ENCODE measurements at regions not wholly inside any gene's neighbourhood (a gene's known extent, or its start where the extent isn't known, plus 50 kb on each side); places are given as distances from the start of the nearest gene placed in this dataset.

DNA sequence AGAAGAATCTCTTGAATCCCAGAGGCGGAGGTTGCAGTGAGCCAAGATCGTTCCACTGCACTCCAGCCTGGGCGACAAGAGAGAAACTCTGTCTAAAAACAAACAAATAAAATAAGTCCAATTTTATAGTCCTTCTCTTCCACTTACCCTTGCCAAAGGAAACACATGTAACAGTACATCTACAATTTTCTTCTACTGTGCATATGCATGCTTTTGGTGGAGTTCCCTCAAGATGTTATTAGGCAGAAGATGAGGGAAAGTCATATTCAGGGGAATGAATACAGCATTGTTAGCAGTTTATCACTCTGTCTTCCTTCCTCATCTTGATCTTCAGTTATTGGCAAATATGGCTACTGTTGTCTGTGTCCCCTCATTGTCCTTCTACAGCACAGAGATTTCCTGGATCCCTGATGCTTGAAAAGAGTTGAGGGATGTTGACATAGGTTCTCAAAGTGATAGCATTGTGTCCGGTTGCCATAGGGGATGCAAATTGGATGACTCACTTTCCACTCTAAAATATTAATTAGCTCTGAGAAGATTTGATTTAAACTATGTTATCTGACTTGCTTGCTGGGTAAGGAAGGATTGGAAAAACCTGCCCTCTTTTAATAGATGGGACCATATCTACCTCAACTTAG lies 1173.6 kb downstream of the KCNT2 start:
- no peak for DNase-seq (ENCODE audit: low spot score)
- no peak for FAIRE-seq

- DNase-seq (ENCODE audit: low spot score): no peak
- no peak for FAIRE-seq
These were observed 1177.4 kb downstream of the KCNT2 start for GRCh38 chr1:195430826-195431225.

DNA sequence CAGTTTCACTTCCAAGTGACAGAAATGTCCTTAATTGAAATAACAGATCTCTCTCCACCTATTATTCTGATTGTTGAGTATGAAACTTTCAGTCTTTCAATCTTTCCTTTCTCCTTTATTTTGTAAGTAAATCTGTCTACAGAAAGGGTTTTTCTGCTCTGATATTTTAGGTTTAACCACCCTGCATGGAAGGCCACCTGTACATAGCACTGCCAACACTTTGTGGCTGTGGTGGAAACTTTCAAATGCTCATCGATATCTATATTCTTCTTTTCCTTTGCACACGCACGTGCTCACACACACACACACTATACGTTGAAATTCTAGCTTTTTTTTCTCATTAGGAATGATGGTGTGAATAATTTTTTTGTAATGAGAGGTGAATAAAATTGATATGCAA lies 1179.3 kb downstream of the KCNT2 start:
- FAIRE-seq (no peak), DNase-seq (ENCODE audit: low spot score) (no peak)

DNA sequence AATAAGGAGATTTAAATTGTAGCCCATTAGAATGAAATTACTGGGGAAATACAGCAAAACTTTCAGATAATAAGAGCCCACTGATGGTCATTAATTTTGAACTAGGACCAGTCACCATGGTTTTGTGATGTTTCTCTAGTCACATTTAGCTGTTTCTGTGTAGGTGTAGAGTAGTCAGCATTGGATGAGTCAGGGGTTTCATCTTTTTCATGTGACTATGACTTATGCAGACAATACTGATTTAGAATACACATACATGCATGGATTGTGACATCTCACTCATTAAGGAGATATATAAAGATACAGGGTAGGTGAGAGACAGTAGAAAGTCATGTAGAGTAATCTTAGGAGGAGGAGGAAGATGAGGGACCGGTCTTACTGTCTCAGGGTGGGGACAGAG lies 1192.7 kb downstream of the KCNT2 start:
- FAIRE-seq (no peak), DNase-seq (ENCODE audit: low spot score) (peak; percentile 10)

DNA sequence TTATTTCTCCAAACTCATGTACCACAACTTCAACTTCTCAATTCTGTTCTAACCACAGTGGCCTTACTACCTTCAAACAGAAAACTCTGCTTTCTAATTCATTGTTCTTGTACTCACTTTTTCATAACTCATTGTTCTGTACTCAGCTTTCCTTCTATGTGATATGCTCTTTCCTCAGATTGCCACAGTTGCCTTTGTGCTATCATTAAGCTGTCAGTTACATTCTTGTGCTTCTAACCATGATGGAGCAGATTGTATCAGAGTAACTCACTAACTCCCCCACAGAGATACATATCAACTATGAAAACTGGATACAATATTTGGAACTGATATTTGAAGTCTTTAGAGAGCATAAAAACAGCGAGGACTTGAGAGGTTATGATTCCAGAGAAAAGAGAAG lies 1213.7 kb downstream of the KCNT2 start:
- DNase-seq (ENCODE audit: low spot score) (no peak), FAIRE-seq (no peak)

- no peak for DNase-seq (ENCODE audit: low spot score)
- no peak for FAIRE-seq
These were observed 1232.0 kb downstream of the KCNT2 start for GRCh38 chr1:195376190-195376589.

DNA sequence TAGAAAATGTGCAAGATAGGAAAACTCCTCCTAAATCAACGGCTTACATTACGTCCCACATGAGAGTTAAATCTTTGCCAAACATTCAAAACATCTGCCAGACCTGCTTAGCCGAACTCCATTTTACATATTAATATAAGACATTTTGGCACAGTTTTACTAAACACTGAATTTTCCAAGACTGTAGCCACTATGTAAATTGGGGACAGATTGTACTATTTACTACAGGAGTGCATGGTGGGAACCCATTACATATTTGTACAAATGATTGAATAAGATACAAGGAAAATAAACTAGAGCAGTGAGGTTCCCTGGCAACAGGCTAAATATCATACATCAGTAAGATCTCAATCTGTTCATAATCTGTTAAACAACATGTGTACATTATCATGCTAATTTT lies 1234.4 kb downstream of the KCNT2 start:
- DNase-seq (ENCODE audit: low spot score) (no peak), FAIRE-seq (no peak)

GRCh38 chr1:195345149-195345548 lies 1263.1 kb downstream of the KCNT2 start:
- DNase-seq (ENCODE audit: low spot score) (no peak), FAIRE-seq (no peak)

DNA sequence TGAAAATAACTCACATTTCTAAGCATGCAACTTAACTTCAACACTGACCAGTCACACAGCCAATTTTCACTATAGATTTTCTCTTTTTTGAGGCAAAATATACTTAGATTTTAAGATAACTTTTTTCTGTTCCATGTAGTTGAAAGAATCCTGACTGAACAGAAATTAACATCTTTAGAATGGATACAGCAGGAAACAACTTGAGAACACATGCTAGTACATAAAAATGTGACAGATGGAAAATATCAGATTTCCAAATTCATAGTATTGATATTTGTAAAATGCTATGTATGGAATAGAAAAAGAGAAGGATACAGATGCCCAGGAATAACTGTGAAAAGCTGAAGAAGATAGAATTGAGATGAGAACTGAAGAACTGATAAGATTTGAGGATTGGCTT lies 1270.6 kb downstream of the KCNT2 start:
- FAIRE-seq: no peak

DNA sequence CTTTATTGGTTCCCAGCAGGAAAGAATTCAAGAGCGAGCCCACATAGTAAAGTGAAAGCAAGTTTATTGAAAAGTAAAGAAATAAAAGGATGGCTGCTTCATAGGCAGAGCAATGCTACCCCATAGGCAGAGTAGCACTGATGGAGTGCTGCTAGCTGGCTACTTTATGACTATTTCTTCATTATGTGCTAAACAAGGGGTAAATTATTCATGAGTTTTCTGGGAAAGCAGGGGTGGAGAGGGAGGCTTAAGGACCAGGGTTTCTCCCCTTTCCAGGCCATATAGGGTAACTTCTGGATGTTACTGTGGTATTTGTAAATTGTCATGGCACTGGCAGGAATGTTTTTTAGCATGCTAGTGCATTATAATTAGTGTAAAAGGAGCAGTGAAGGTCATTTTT lies 1271.4 kb downstream of the KCNT2 start:
- DNase-seq (ENCODE audit: low spot score) (no peak), FAIRE-seq (no peak)

More for the DNA sequence above, 1270.6 kb downstream of the KCNT2 start:
- no peak for DNase-seq (ENCODE audit: low spot score)

- DNase-seq (ENCODE audit: low spot score): no peak
- no peak for FAIRE-seq
These were observed 1272.7 kb downstream of the KCNT2 start for GRCh38 chr1:195335541-195335940.

DNA sequence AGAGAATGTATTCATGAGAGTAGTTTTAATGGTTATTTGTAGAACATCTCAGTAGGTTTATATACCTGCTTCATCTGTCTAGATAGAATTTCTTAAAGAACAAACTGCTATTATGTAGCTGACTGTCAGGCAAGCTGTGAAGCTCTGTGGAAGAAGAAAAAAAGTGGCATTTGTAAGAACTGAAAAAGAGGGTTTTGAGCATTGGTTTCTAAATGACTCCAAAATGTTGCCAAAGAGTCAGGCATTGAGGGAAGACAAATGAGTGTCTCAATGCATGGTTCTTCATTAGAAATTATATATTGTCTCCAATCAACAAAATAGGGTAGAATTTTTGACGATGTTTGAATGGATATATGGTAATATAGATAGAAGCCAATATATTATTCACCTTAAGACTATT lies 1276.1 kb downstream of the KCNT2 start:
- FAIRE-seq (no peak), DNase-seq (ENCODE audit: low spot score) (no peak)

DNA sequence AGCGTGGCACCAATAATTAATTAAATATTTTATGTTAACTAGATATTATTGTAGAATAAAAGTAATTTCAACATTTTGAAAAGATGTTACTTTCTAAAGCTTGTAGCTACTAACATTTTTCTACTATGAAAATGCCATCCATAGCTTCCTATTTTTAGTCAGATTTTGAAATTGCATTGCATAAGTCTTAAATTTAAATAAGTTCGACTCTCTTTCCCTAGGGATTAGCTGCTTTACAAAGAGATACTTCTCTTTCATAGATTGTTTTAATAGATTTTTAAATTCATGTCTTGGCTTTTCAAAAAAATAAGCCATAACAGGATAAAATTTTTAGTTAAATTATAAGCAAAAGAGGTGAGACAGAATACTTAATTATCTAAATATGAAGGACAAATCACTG lies 1279.6 kb downstream of the KCNT2 start:
- no peak for DNase-seq (ENCODE audit: low spot score)

DNA sequence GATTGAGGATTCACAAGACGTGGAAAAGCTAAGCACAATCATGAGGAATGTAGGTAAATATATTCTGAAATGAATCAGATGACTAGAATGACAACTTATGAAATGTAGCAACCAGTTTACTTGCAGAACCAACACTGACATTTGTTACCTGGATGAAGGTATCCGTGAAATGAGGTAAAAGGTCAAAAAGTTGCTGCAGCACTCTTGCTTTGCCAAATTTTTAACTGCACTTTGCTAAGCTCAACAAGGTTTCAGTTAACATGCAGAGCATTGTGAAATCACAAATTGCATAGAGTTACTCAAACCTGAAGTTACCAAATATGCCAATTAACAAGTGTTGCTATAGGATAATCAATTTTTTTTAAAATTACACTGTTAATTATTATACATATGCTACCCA lies 1280.1 kb downstream of the KCNT2 start:
- no peak for DNase-seq (ENCODE audit: low spot score)
- FAIRE-seq: no peak

More for the DNA sequence above, 1279.6 kb downstream of the KCNT2 start:
- no peak for FAIRE-seq

DNA sequence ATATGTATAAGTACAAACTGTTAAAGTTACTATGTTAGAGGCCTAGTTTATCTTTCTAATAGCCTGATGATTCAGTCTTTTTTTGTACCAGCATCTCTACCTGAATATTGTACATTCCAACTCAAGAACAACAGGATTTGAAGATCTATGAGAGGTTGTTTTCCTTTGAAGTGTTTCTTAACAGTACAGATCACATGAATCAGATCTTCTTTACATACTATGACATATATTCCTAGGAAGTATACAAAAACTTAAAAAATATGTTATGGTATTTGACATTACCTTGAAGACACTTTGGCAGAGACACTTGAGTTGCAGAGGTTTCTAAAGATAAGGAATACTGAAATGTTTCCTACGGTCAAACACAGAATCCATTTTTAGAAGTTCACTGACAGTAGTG lies 1280.9 kb downstream of the KCNT2 start:
- DNase-seq (ENCODE audit: low spot score) (no peak), FAIRE-seq (no peak)

DNA sequence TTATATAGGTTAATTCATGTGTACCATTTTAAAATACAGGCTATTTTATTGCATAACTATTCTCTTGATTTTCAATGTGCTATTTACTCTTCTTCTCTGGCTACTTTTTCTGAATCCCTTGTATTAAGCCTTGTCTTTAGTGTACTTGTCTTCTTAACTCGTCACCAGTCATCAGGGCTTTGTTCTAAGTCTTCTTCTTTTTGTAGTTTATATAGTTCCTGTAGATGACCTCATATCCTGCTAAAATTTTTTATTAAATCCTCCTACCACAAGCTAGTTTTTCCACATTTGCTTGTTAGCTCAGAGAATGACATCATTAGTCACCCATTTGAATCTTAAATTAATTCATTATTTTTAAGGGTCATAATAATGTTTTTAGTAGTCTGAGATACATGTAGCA lies 1281.9 kb downstream of the KCNT2 start:
- FAIRE-seq: no peak

GRCh38 chr1:195325181-195325580 lies 1283.1 kb downstream of the KCNT2 start:
- no peak for FAIRE-seq

More for the DNA sequence above, 1281.9 kb downstream of the KCNT2 start:
- DNase-seq (ENCODE audit: low spot score): no peak

DNA sequence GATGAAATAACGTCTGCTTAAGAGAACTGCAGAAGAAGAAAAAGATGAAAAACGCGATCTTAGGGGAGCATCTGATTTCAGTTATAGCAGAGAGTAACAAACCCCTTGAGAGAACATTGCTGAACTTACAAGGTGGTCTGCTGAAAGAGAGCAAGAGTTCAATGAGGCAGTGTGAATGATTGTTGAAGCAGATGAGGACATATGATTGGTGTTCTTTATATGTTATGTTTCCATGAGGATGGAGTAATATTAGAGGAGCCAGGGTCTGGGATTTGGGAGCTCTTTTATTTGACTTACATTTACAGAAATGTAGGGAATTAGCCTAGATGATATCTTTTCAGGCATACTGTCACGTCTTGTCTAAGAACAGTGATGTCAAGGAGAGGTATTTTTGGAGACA lies 1302.0 kb downstream of the KCNT2 start:
- FAIRE-seq (no peak), DNase-seq (ENCODE audit: low spot score) (no peak)

More at GRCh38 chr1:195325181-195325580, 1283.1 kb downstream of the KCNT2 start:
- no peak for DNase-seq (ENCODE audit: low spot score)

GRCh38 chr1:195294911-195295310 lies 1313.3 kb downstream of the KCNT2 start:
- FAIRE-seq: no peak
- no peak for DNase-seq (ENCODE audit: low spot score)

- DNase-seq (ENCODE audit: low spot score) (no peak), FAIRE-seq (no peak)
These were observed 1329.6 kb downstream of the KCNT2 start for GRCh38 chr1:195278644-195279043.

- no peak for DNase-seq (ENCODE audit: low spot score)
- FAIRE-seq: no peak
These were observed 1332.5 kb downstream of the KCNT2 start for GRCh38 chr1:195275710-195276109.

DNA sequence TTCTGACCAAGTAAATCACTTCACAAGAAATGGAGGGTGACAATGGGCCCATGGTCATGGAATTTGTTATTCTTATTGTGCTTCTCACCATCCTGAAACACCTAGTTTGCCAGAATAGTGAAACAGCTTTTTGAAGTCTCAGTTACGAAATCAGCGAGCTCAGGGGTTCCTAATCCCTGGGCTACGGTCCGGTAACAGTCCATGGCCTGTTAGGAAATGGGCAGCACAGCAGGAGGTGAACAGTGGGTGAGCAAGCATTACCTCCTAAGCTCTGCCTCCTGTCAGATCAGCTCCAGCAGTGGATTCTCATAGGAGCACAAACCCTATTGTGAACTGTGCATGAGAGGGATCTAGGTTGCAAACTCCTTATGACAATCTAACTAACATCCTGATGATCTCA lies 1356.3 kb downstream of the KCNT2 start:
- no peak for FAIRE-seq

DNA sequence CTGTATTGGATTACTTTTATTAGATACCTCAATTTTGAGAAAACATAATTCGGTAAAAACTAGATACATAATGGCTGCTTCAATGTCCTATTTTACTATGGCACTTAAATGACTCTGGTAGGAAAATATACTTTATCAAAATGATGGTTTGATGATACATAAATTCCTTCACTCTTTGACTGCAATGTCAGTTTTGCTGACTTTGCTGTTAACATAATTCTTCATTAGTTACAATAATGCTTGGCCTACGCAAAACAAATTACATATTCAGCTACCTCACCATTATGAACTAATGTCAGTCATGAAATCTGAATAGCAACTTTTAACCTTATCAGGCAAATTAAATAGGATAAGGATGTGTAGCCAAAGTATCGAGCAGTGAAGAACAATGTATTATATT lies 1364.7 kb downstream of the KCNT2 start:
- DNase-seq (ENCODE audit: low spot score): no peak
- no peak for FAIRE-seq

More for the DNA sequence above, 1356.3 kb downstream of the KCNT2 start:
- DNase-seq (ENCODE audit: low spot score): no peak

GRCh38 chr1:195241066-195241465 lies 1367.2 kb downstream of the KCNT2 start:
- no peak for DNase-seq (ENCODE audit: low spot score)
- no peak for FAIRE-seq

Data from RCC 7860 (cell line).